Hypothalamus (tissue), 51 donors: ENCODE measurements at regions not wholly inside any gene's neighbourhood (a gene's known extent, or its start where the extent isn't known, plus 50 kb on each side); places are given as distances from the start of the nearest gene placed in this dataset.

Experiments
- DNase-seq, 51 donors: peaks; one replicate each; lab custom pipeline; 2025; lab: John Stamatoyannopoulos, UW

- DNase-seq = no peak
These were observed 592.3 kb downstream of the FGF9 start for GRCh38 chr13:22263185-22263584.

GRCh38 chr13:22265563-22265962 lies 594.7 kb downstream of the FGF9 start:
- DNase-seq = no peak

GRCh38 chr13:22270881-22271280 lies 600.0 kb downstream of the FGF9 start:
- no peak for DNase-seq

GRCh38 chr13:22271903-22272302 lies 601.0 kb downstream of the FGF9 start:
- DNase-seq = no peak

GRCh38 chr13:22275393-22275792 lies 604.5 kb downstream of the FGF9 start:
- DNase-seq = no peak

- DNase-seq = no peak
These were observed 605.7 kb downstream of the FGF9 start for GRCh38 chr13:22276616-22277015.

GRCh38 chr13:22278336-22278929 lies 607.6 kb downstream of the FGF9 start:
- DNase-seq = peak in 16 of 51 donors; percentile 1 to 27 (median 5)

- DNase-seq = no peak
These were observed 615.0 kb downstream of the FGF9 start for GRCh38 chr13:22285867-22286266.

GRCh38 chr13:22286338-22286737 lies 615.5 kb downstream of the FGF9 start:
- no peak for DNase-seq

GRCh38 chr13:22287343-22287920 lies 616.6 kb downstream of the FGF9 start:
- no peak for DNase-seq

GRCh38 chr13:22288496-22288895 lies 617.6 kb downstream of the FGF9 start:
- no peak for DNase-seq

- DNase-seq = no peak
These were observed 618.8 kb downstream of the FGF9 start for GRCh38 chr13:22289711-22290110.

GRCh38 chr13:22298530-22298929 lies 627.7 kb downstream of the FGF9 start:
- no peak for DNase-seq

GRCh38 chr13:22311734-22312404 lies 641.0 kb downstream of the FGF9 start:
- peak in 1 of 51 donors; percentile 31 for DNase-seq

GRCh38 chr13:22312405-22312803 lies 641.5 kb downstream of the FGF9 start:
- no peak for DNase-seq

- no peak for DNase-seq
These were observed 645.7 kb downstream of the FGF9 start for GRCh38 chr13:22316494-22317025.

GRCh38 chr13:22320991-22321390 lies 650.1 kb downstream of the FGF9 start:
- DNase-seq = no peak

- DNase-seq = no peak
These were observed 654.9 kb downstream of the FGF9 start for GRCh38 chr13:22325761-22326160.

- no peak for DNase-seq
These were observed 661.5 kb downstream of the FGF9 start for GRCh38 chr13:22332416-22332815.

- no peak for DNase-seq
These were observed 665.6 kb downstream of the FGF9 start for GRCh38 chr13:22336460-22336859.

GRCh38 chr13:22357132-22357531 lies 686.3 kb downstream of the FGF9 start:
- peak in 1 of 51 donors; percentile 6 for DNase-seq

GRCh38 chr13:22369090-22369489 lies 698.2 kb downstream of the FGF9 start:
- no peak for DNase-seq
